ENCODE measurements at regions not wholly inside any gene's neighbourhood (a gene's known extent, or its start where the extent isn't known, plus 50 kb on each side); places are given as distances from the start of the nearest gene placed in this dataset.
A peak's percentile ranks its signal among the peaks of the same experiment; 100 is the strongest.

DNA sequence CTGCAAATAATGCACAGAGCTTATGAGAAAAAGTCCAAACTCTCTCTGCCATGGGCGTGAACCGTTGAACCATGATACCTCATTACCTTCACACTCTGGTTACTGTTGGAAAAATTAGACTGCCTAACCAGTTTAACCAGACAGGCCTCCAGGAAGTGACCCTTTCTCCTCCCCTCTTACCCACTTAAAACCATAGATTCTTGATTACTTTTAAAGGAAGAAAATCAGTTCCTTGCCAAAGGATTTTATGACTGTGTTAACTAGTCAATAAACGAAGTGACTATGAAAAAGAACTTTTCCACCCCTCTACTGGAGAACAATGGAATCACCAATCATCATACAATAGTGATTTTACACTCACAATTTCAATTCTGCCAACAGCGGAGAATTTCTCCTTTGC is 254.0 kb upstream of the ATP2B1 start:
- no peak for DNase-seq

DNA sequence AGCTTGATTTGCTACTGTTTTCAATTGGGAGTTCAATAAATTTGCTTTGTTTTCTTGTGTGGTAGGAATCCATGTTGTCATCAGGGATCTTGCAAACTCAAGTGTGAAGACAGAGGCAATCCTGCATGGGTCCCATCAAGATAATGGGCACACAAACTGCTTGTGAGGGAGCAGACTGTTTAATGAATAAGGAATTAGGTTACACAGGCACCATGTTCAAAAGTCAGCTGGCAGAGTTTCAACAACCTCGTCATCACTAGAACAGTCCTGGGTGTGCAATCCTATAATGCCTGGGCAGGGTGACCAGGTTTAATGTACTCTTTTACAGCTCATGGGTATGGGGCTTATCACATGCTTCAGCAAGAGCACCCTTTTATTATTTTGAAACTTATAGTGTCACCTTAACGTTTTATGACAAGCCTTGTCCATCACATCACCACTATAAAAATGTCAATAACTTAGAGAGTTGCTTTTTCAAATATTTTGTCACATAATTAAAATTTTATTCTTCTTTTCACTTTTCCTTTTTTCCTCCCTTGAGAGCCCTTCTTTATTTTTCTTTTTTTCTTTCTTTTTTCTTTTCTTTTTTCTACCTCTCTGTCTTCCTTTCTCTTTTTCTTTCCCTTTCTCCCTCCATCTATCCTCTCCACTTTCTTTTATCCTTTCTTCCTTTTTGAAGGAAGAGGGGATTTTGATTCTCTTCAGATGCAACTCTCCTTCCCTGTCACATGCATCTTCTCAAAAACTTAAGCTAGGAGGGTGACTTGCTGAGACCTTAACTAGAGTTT is 252.2 kb upstream of the ATP2B1 start:
- no peak for DNase-seq

DNA sequence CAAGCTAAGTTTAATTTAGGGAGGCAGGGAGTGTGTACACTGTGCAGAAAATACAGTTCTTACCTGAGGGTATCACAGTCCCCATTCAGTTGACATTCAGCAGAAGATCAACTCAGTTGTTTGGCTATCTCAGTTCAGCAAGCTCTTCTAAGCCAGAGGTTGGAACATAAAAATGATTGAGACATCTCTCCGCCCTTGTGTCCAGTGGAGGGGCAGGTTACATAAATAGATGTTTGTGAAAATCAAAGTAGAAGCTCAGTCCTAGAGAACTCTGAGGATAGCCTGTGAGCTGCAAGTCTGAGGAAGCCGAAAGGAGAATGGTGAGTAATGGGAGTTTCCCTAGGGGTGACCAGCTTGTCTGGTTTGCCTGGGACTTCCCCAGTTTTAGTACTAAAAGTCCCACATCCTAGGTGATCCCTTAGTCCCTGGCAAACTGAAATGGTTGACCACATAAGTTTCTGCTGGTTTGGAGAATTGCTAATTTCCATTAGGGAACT is 251.4 kb upstream of the ATP2B1 start:
- no peak for DNase-seq

DNA sequence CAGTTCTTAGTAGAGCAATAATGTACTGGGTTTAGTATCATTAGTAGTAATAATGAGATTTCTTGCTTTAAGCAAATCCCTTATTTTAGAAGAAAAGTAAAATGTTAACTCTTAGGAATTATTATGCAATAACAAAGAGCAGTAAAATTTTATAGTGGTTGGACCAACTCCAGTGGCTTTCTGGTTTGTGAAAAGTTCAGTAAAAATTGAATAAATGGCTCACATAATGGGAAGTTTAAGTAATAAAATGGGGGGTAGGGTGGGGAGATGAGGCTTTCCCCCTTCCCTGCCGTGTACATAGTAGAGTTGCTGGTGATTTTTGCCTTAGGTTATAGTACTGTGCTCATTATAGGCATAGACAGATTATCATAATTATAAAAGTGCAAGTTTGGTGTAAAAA is 250.5 kb upstream of the ATP2B1 start:
- no peak for DNase-seq

DNA sequence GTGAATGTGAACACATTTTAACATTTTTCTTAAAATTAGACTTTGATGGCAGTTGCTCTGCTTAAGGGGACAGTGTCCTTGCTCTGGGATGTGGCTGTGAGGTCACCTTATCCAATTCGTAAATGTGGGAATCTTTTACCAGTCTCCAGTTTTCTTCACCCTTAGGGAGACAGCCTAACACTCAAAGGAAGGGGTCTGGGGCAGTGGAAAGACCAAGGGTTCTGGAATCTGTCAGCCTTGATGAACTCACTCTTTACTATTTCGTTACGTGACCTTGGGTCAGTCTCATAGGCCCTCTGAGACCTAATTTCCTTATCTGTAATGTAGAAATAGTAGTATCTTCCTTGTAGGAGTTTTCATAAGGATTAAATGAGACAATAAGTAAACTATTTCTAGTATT is 245.6 kb upstream of the ATP2B1 start:
- no peak for DNase-seq

DNA sequence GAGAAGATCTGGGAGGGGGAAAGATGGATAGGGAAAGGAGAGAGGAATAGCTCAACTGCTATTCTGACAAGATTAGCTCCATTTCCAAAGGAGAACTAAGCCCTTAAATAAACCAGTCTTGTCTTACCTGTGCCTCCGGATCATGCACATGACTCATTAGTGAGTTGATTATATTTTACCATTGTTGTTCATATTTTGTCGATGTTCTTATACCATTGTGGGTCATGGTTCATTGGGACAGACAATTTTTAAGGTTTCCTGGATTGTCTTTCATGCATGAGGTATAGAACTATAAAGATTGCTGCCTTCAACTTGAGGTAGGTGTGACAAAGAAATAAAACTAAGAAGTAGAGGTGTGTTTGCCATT is 243.0 kb upstream of the ATP2B1 start:
- no peak for DNase-seq

DNA sequence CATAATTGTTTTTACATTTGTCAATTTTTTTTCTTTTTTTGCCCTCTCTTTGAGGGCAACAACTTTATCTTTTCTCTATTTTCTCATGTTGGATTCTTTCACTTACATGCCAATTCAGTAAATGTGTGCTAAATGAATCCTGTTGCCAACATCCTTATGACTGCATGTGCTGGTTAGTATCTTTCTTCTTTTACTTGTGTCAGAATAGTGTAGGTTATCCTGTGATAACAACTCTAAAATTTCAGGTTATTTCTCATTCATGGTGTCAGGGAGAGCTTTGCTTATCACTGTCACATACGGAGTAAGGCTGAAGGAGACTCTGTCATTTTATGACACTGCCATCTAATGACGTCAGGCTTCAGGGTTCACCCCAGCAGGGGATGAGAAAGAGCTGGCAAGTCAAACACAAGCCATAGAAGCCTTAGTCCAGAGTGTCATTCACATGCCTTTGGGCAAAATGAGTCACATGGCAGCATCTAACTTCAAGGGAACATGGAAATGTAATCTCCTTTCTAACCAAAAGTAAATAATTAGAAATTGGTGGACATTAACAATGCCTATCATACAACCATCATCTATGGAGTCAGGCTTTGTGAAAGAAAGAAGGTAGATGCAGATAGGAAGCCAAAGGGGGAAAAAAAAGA is 242.5 kb upstream of the ATP2B1 start:
- no peak for DNase-seq

DNA sequence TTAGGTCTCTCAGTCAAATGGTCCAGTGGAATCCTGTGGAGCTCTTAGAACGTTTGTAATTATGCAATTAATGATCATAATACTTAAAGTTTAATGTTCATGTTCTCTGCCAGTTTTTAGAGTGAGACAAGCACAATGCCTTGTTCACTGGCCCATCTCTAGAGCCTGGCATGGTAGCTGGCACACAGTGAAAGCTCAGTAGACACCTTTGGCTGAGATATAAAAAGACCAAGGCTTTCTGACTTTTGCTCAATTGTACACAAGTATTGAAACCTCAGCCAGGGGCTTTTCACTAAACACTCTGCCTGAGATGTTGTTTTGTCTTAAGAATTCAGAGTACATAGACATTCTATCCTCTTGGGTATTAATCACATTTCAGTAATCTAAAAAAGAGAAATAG is 241.8 kb upstream of the ATP2B1 start:
- peak in 1 of 51 donors; percentile 2 for DNase-seq

DNA sequence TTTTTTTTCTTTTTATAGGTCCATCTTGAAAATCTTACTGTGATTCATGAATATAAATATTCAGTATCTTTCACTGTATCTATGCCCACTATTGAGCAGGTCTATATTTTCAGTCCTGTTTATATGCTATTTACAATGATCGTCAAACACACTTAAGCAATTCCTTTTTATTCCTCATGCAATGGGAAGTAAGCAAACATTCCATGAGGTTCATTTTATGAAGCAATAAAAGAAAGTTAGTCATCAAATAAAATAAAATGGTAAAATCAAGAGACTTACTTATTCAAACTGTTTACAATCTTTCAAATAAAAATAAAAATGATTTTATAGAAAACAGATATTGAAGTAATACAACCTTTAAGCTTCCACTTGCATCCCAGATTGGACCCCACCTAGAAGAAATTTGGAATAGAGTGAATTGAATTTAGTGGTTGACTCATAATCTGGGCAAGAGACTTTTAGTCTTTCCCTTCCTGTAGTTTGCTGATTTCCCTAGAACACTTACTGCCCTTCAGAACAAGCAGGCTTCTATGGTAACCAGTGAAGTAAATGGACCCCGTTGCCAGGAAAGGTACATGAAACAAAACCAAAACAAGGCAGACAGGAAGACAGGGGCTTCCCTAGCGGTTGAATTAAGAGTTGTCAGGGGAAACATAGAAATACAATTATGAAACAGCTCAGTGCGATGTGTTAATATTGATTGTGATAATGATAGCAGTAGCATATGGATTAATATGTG is 241.0 kb upstream of the ATP2B1 start:
- DNase-seq: peak in 1 of 51 donors; percentile 0

DNA sequence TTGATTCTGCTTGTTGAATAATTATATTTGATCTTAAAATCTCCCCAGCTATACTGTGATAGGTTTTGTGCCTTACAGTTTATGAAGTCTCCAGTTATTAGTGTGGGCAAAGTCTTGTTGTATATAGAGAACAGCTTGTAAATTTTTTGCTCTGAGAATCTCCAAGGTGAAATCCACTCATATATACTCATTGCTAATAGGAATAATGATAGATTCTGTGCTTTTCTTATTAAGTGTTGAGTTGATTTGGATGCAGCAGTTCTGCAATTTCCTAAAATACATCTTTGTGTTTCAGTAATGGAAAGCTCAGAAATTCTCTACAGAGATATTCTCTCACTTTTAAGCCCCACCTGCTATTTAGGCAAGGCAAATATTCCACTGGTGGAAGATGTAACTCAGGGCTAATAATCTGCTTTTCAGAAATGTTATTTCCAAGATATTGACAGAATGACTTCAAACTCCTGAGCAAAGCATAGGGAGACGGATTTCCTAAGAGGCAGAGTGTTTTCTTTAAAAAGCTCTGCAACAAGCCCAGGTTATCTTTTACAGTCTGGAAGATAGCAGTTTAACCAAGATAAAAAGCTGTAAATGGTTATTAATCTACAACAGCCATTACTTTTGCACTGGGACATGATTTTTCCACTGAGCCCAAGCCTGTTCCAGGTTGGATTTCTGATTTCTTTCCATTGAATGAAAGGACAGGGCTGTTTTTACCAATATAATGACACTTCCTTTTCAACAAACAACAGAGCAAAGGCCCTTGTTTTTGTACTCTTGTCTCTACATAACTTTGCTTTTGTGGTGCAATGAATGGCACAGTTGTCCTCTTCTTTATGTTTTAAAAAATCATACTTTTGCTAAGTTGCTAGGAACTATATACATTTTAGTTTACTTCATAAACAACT is 239.9 kb upstream of the ATP2B1 start:
- no peak for DNase-seq

DNA sequence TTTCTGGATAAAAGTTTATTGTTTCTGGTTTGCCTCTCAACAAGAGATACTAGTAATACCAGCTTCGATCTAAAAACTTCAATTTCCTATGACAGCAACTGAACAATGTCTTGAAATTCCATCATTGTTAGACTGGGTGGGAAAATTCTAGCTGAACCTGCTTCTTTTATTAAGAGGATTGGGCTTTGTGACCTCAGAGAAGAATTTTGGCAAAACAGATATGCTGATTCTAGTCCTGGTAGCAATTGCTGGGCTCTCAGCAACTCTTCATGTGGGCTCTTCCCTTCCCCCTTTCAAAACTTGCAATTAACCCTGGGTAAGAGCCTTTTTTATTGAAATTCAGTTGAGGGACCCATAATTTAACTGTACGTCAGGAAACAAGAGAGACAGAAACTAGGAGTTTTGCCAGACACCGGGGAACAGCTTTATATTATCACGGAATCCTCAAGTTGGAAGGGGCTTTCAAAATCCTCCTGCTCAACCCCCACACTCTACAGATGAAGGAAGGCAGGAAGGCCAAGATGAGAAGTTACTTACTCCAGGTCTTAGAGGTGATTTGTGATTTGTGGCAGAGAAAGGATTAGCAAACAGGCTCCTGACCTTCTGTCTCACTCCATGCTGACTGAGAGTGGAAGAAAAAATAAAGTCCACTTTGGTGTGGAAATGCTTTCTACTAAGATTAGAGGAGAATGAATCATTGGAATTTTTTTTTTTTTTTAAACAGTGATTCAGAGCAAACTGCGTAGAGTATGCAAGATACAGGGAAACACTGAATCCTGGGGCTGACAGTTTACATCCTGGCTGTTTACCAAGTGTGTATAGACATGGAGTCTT is 239.0 kb upstream of the ATP2B1 start:
- DNase-seq: peak in 1 of 51 donors; percentile 45

DNA sequence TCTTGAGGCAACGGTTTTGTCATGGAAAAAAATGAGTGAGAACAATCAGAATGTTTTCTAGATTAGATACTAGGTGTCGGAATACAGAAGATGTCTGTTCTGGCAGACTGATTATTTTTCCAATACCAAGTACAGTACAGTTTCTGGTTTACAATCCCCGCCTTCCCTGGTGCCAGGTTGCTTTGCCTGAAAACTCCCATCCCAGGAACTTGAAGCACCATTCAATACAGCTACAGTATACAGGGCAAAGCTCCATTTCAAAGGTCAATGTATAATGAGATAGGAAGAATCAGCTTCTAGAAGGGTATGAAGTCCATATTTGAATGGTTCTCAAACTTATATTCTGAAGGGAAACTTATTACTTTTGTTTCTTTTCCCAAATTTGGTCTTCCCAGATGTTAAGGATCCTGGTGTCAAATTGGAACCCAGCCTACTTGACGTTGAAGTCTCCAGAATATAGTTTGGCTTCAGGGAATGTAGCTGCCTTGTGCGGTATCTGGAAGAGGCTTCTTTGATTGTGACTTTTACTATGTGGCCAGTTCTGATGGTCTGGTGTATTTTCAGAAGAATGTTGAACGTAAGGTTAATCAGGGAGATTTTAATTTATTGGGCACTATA is 238.0 kb upstream of the ATP2B1 start:
- no peak for DNase-seq

DNA sequence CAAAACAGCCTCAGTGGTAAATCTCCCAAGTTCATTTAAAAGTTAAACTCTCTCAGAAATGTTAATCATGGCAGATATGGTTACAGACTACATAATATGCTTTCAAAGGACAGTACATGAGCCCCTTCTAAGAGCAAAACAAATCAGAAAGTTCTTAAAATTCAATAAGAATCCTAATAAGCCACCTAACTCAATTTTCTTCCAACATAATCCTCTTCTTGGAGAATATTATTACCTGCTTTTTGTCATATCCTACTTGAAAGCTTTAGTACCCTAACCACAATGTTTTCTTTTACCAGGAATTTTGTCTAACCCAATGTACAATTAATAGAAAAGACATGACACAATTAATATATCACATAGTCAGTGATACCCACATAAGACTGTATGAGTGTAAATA is 236.5 kb upstream of the ATP2B1 start:
- no peak for DNase-seq

DNA sequence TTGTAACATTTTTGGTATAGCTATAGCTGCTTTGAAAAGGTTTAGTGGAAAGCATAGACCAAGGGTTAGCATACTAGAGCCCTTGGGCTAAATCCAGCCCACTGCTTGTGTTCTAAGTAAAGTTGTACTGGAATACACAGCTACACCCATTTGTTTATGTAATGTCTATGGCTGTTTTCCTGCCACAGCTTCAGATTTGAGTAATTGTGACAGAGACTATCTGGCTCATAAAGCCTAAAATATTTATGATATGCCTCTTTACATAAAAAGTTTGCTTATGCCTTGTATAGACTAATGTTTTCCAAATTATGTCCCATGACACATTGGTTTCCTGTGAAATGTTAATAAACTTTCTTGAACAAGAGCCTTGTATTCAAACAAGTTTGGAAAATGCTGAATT is 234.8 kb upstream of the ATP2B1 start:
- DNase-seq: no peak

DNA sequence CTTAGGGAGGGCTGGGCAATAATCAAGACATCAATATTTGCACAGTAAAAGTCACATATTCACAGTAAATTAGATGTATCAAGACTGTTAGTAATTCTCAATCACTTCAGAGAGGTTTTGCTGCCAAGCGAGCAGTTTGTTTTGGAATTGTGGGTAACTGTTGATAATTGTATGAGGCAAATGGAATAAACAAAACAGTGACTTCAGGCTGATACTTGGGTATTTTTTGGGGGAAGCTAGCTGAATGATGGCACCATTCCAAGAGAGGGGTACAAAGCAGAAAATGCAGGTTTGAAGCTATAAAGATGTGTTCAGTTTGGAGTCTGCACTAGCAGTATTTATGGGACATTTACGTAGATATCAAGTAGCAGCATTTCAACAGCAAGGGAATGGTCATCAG is 232.8 kb upstream of the ATP2B1 start:
- DNase-seq: no peak

DNA sequence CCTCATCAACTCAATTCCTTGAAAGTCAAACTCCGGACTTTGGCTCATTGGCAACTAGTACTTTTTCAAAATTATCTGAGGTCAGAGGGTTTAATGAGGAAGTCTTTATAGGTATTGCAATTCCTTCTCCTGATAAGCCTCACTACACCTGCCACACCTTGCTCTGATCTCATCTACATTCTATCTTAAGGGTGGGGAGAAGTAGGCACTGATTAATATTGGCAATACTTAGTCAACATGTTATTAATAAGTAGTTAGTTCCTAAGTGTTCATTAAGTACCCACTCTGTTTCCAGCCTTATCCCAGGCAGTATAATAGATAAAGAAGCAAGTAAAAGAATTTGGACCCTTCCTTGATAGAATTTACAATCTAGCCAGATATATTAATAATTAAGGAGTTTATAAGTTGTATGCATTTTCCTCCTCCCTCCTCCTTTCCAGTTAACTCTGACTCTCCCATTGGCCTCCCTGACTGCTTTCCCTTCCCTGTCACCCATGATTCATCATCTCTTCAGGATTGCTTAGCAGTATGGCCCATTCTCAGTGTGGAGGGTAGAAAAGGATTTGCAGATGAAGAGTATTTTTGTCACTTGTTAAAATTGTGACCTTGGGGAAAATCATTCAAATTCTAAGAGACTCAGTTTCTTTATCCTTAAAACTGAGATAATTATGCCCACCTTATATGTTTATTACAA is 231.0 kb upstream of the ATP2B1 start:
- DNase-seq: no peak

DNA sequence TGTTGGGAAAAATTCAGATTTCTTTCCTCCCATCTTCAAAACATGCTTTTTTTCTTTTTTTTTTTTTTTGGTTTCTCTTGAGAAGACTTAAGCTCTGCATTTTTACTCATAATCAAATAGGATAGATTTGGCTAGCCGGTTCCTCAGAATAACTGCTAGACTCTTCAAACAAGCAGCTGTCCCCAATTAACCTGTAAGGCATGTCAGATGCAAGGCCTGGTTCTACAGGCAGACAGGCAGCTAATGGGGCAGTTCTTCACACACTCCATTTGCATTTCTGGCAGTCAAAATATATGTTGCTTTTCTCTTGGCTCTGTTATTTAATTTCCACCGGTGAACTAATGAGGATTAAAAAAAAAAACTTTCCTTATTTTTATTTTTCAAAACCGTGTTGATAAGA is 228.0 kb upstream of the ATP2B1 start:
- DNase-seq: no peak

DNA sequence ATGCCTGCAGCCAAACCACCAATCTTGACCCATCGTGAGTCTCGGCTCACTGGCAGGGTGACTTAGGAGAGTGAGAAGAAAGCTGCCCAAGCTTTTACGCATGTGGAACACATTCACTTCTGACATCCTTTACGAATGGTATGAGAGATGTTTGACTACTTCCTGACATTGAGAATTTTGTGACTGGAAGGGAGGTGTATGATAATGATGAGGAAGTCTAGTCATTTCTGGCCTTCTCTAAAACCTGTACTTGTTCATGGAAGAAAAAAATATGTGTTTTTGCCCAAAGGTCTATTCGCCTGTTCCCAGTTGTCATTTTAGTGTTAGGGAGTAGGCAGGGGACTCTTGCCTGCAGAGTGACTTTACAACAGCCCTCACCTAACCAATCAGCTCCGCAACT is 227.2 kb upstream of the ATP2B1 start:
- DNase-seq: no peak

DNA sequence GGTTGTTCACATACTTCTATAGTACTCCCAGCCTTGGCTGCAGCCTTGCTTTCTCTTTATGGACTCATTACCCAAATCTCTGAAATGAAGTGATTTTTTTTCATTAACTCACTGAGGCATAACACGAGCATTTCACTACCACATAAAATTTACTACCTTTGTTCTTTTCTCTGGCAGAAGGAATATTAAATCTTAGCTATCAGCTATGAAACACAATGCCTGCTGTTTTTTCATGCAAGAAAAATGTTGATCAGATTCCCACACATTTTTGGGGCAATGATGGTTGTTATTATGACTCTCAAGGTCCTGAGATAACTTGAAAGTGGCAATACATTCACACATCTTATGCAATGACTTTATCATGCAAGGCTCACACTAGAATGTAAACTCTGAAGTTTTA is 225.3 kb upstream of the ATP2B1 start:
- no peak for DNase-seq

DNA sequence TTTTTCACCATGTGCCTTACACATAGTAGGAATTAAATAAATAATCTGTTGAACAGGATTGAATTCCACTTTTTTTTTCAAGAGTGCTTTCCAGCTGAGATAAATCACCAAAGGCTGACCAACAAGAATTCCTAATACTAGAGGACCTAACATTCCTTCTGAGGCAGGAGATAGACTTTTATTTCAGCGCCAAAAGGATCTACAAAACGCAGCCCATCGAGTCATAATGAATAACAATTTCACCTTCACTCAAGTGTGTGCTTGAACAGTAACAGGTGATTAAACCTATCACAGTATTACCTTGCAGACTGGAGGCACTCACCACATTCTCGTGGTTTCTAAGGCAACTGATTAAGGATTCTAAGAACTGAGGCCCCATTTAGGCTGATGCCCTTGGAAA is 224.3 kb upstream of the ATP2B1 start:
- DNase-seq: no peak

Data from hypothalamus (tissue), 51 donors.